ENCODE measurements at regions not wholly inside any gene's neighbourhood (a gene's known extent, or its start where the extent isn't known, plus 50 kb on each side); places are given as distances from the start of the nearest gene placed in this dataset.

- Mint-ChIP-seq H3K36me3 (no peaks in the 10 kb centered on the region), H3K27ac (no peak overlapping the region), H3K27me3 (ENCODE audit: low read depth) (peaks cover 41% of the 10 kb centered on the region), H3K4me1 (no peaks in the 10 kb centered on the region), H3K4me3 (no peak overlapping the region), H3K9me3 (no peaks in the 10 kb centered on the region)
- no peak for TF ChIP-seq CTCF (IDR thresholded peaks at IDR 0.05; ENCODE audit: unreplicated experiment)
- DNase-seq (ENCODE audit: low spot score in 2 of 2, unreplicated experiment in 2 of 2) = no peak
These were observed 81.4 kb downstream of the ZNF622 start for GRCh38 chr5:16384222-16384621.

GRCh38 chr5:16383544-16384052 is 82.0 kb downstream of the ZNF622 start:
- no peak for TF ChIP-seq CTCF (IDR thresholded peaks at IDR 0.05; ENCODE audit: unreplicated experiment)
- Mint-ChIP-seq H3K4me3 (no peak overlapping the region), H3K27ac (no peak overlapping the region), H3K9me3 (no peaks in the 10 kb centered on the region), H3K27me3 (ENCODE audit: low read depth) (peaks cover 44% of the 10 kb centered on the region), H3K4me1 (no peaks in the 10 kb centered on the region), H3K36me3 (no peaks in the 10 kb centered on the region)
- DNase-seq (ENCODE audit: low spot score in 2 of 2, unreplicated experiment in 2 of 2) = no peak

DNA sequence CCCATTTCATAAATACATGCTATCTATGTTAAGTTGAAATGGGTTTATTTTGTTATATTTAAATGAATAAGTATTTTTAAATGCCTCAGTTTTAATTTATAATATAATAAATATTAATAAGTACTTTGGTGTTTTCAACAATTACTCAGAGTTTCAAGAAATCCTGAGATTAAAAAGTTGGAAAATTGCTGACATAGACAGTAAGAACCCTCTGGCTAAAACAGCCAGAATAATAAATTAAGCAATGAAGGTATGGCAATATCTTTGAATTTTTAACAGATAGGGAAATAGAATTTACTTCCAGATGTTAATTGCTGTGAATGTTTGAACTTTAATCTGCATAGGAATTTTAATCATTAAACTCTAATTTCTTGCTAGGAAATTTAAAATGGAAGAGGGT is 83.6 kb downstream of the ZNF622 start:
- TF ChIP-seq CTCF (IDR thresholded peaks at IDR 0.05; ENCODE audit: unreplicated experiment) = no peak
- H3K4me1 Mint-ChIP-seq = no peaks in the 10 kb centered on the region
- no peak overlapping the region for H3K4me3 Mint-ChIP-seq
- no peaks in the 10 kb centered on the region for H3K36me3 Mint-ChIP-seq
- DNase-seq (ENCODE audit: low spot score in 2 of 2, unreplicated experiment in 2 of 2) = no peak
- H3K9me3 Mint-ChIP-seq = no peaks in the 10 kb centered on the region
- H3K27ac Mint-ChIP-seq = no peak overlapping the region
- H3K27me3 Mint-ChIP-seq (ENCODE audit: low read depth) = peaks cover 46% of the 10 kb centered on the region

DNA sequence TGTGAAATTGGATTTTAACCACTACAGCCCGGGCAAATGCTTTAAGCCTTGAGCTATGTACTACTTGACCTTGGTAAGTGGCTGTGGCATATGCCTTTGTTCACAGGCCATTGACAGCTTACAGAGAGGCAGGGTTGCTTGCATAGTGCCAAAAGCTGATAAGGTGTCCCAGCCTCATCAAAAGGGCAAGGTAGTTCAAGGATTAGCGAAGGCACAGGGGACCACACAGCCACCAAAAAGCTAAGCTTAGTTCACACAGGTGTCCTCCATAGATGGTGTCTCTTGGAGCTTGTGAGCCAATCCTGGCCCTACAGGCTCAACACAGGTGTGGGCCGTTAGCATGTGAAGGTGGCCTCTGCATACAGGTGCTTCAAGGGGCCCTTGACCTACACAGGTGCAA is 86.8 kb downstream of the ZNF622 start:
- H3K27me3 Mint-ChIP-seq (ENCODE audit: low read depth) = peaks cover 54% of the 10 kb centered on the region
- no peaks in the 10 kb centered on the region for H3K36me3 Mint-ChIP-seq
- no peak overlapping the region for H3K27ac Mint-ChIP-seq
- no peak for TF ChIP-seq CTCF (IDR thresholded peaks at IDR 0.05; ENCODE audit: unreplicated experiment)
- H3K9me3 Mint-ChIP-seq = no peaks in the 10 kb centered on the region
- no peaks in the 10 kb centered on the region for H3K4me1 Mint-ChIP-seq
- DNase-seq (ENCODE audit: low spot score in 2 of 2, unreplicated experiment in 2 of 2) = no peak
- no peak overlapping the region for H3K4me3 Mint-ChIP-seq

- Mint-ChIP-seq H3K27me3 (ENCODE audit: low read depth) (peaks cover 65% of the 10 kb centered on the region), H3K4me1 (no peaks in the 10 kb centered on the region), H3K4me3 (no peak overlapping the region), H3K9me3 (no peaks in the 10 kb centered on the region), H3K36me3 (no peaks in the 10 kb centered on the region), H3K27ac (no peak overlapping the region)
- no peak for DNase-seq (ENCODE audit: low spot score in 2 of 2, unreplicated experiment in 2 of 2)
- TF ChIP-seq CTCF (IDR thresholded peaks at IDR 0.05; ENCODE audit: unreplicated experiment) = no peak
These were observed 93.1 kb downstream of the ZNF622 start for GRCh38 chr5:16372493-16372892.

DNA sequence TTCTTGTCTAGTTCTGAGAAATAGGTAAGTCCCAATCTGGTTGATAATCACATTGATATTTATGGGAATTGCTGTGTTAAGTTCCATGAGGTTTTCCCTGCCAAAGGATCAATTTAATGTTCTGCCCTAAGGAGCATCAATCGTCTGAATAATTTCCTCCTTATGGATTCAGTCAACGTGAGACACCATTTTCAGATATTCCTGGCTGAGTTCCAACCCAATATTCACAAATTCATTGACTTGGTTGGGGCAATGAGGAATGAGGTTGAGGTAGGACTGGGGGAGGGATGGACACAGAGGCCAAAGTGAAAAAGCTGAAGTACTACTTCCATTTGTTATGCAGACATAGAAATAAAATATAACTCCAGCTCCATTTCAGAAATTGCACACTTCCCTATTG is 99.1 kb downstream of the ZNF622 start:
- DNase-seq (ENCODE audit: low spot score in 2 of 2, unreplicated experiment in 2 of 2) = no peak
- no peaks in the 10 kb centered on the region for H3K36me3 Mint-ChIP-seq
- H3K9me3 Mint-ChIP-seq = peaks cover 4% of the 10 kb centered on the region
- no peak overlapping the region for H3K4me3 Mint-ChIP-seq
- H3K27me3 Mint-ChIP-seq (ENCODE audit: low read depth) = peaks cover 58% of the 10 kb centered on the region
- H3K4me1 Mint-ChIP-seq = no peaks in the 10 kb centered on the region
- TF ChIP-seq CTCF (IDR thresholded peaks at IDR 0.05; ENCODE audit: unreplicated experiment) = no peak
- no peak overlapping the region for H3K27ac Mint-ChIP-seq

Data from mesothelial cell of epicardium (in vitro differentiated cells).